Mesendoderm (in vitro differentiated cells): ENCODE measurements at regions not wholly inside any gene's neighbourhood (a gene's known extent, or its start where the extent isn't known, plus 50 kb on each side); places are given as distances from the start of the nearest gene placed in this dataset.

Source experiments
- DNase-seq: peaks from one replicate; pipeline ENCODE4 v3.0.0; 2013
- H2AK5ac ChIP-seq: 2 replicates; pipeline ENCODE4 v1.6.1; 2013; ENCODE audit warnings: low read length, inconsistent platforms
- H2BK120ac ChIP-seq: 2 replicates; pipeline ENCODE4 v1.6.1; 2013; ENCODE audit warnings: low read depth, mild to moderate bottlenecking, low read length, moderate library complexity, mixed read lengths
- H2BK15ac ChIP-seq: replicated peaks from 2 replicates; pipeline ENCODE4 v1.6.1; 2013; ENCODE audit warnings: low read depth, mild to moderate bottlenecking, moderate library complexity
- H2BK5ac ChIP-seq: 2 replicates; pipeline ENCODE4 v1.6.1; 2013; ENCODE audit warnings: low read length, inconsistent platforms
- H3K18ac ChIP-seq: 2 replicates; pipeline ENCODE4 v1.6.1; 2013; ENCODE audit warnings: mild to moderate bottlenecking, low read length, mixed read lengths
- H3K23ac ChIP-seq: one replicate; pipeline ENCODE4 v1.6.1; 2013; ENCODE audit warnings: low read length
- H3K27ac ChIP-seq: 2 replicates; pipeline ENCODE4 v1.5.1; 2013; ENCODE audit warnings: low read depth, mild to moderate bottlenecking, inconsistent platforms, low read length, moderate library complexity
- H3K27me3 ChIP-seq: 2 replicates; pipeline ENCODE4 v1.6.1; 2013; ENCODE audit warnings: low read length, control low read depth, mild to moderate bottlenecking, inconsistent platforms; ENCODE audit not compliant: insufficient read depth, poor library complexity
- H3K36me3 ChIP-seq: 2 replicates; pipeline ENCODE4 v1.6.1; 2013; ENCODE audit warnings: low read length, inconsistent platforms; ENCODE audit not compliant: control insufficient read depth, insufficient read depth
- H3K4ac ChIP-seq: one replicate; pipeline ENCODE4 v1.6.1; 2013; ENCODE audit warnings: low read depth, mild to moderate bottlenecking, low read length, moderate library complexity
- H3K4me1 ChIP-seq: 2 replicates; pipeline ENCODE4 v1.6.1; 2013; ENCODE audit warnings: low read depth, low read length, inconsistent platforms; ENCODE audit not compliant: control insufficient read depth
- H3K4me2 ChIP-seq: 2 replicates; pipeline ENCODE4 v1.6.1; 2013; ENCODE audit warnings: low read length
- H3K4me3 ChIP-seq: 2 replicates; pipeline ENCODE4 v1.5.1; 2013; ENCODE audit warnings: mild to moderate bottlenecking, low read length
- H3K56ac ChIP-seq: one replicate; pipeline ENCODE4 v1.6.1; 2013; ENCODE audit warnings: low read length
- H3K79me1 ChIP-seq: 2 replicates; pipeline ENCODE4 v1.6.1; 2013; ENCODE audit warnings: low read length, inconsistent platforms
- H3K79me2 ChIP-seq: 2 replicates; pipeline ENCODE4 v1.6.1; 2013; ENCODE audit warnings: mild to moderate bottlenecking, low read length; ENCODE audit not compliant: control insufficient read depth, insufficient read depth
- H3K9ac ChIP-seq: 2 replicates; pipeline ENCODE4 v1.6.1; 2013; ENCODE audit warnings: low read length, inconsistent platforms
- H4K5ac ChIP-seq: one replicate; pipeline ENCODE4 v1.6.1; 2013; ENCODE audit warnings: low read length
- H4K8ac ChIP-seq: one replicate; pipeline ENCODE4 v1.6.1; 2013; ENCODE audit warnings: low read depth, mild to moderate bottlenecking, control low read depth, low read length, moderate library complexity
- WGBS: extraction: QIAGEN DNeasy Blood & Tissue Kit; methylation state at CpG from one replicate; pipeline ENCODE4 v1.1.7; 2013; ENCODE audit warnings: low lambda C conversion rate, missing lambda C conversion rate; ENCODE audit not compliant: insufficient coverage; ENCODE audit errors: extremely low coverage; 5-methylcytosine and 5-hydroxymethylcytosine counted together

DNA sequence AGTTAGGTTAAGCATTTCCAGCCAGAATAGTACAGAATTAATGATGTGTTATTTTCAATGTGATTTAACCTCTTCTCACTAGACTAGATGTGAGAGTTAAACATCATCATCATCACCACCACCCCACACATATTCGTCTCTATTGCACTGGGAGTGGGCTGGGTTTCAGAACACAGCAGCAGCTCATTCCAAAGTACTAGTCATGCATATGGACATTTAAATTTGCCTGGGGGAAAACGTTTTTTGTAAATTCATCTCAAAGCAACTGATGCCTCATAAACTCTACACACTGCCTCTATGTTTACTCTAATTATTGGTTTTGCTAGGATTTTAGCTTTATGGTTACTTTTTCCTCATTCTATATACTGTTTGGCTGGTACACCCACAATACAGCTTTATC, 509.1 kb downstream of the PPP4R3C start:
- Histone ChIP-seq H3K36me3 (no peaks in the 10 kb centered on the region), H3K4me3 (no peak overlapping the region), H3K79me2 (no peaks in the 10 kb centered on the region), H2BK15ac (no peak overlapping the region), H3K56ac (no peak overlapping the region), H3K23ac (no peak overlapping the region), H2AK5ac (no peak overlapping the region), H3K27ac (no peak overlapping the region), H3K27me3 (no peaks in the 10 kb centered on the region), H3K4me2 (no peak overlapping the region), H4K5ac (no peak overlapping the region), H2BK120ac (no peak overlapping the region), H3K79me1 (no peaks in the 10 kb centered on the region), H3K4me1 (no peaks in the 10 kb centered on the region), H3K18ac (no peak overlapping the region), H3K9ac (no peak overlapping the region), H3K4ac (no peak overlapping the region), H2BK5ac (no peak overlapping the region), H4K8ac (no peak overlapping the region)
- peak; percentile 0 for DNase-seq
- no CpG with 5 or more reads among the region's 2 CpGs for WGBS

DNA sequence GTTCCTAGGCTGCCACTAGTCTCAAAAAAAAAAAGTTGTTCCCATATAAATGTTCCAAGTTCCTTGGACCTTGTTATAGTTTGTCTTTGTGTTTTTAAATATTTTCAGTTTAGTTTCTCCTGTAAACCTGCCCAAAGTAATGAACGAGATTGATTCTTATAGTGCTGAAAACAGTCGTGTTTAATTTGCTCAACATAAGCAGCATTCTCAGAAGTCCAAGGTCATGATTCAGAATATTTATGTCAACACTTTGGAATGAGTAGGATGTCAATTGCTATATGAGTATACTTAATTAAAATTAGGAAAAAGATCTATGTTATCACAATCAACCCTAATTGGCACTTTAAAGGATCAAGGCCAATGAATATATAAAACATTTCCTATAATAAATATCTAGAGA, 510.9 kb downstream of the PPP4R3C start:
- no peak overlapping the region for H3K4ac ChIP-seq
- no peak overlapping the region for H4K5ac ChIP-seq
- no peak overlapping the region for H3K4me2 ChIP-seq
- H3K9ac ChIP-seq: no peak overlapping the region
- H4K8ac ChIP-seq: no peak overlapping the region
- H3K79me2 ChIP-seq: no peaks in the 10 kb centered on the region
- WGBS: no CpG with 5 or more reads among the region's 2 CpGs
- no peaks in the 10 kb centered on the region for H3K27me3 ChIP-seq
- peak; percentile 41 for DNase-seq
- no peaks in the 10 kb centered on the region for H3K79me1 ChIP-seq
- H3K56ac ChIP-seq: no peak overlapping the region
- H3K18ac ChIP-seq: no peak overlapping the region
- H2BK5ac ChIP-seq: no peak overlapping the region
- no peak overlapping the region for H3K4me3 ChIP-seq
- H2BK120ac ChIP-seq: no peak overlapping the region
- no peak overlapping the region for H3K23ac ChIP-seq
- H2AK5ac ChIP-seq: no peak overlapping the region
- H3K36me3 ChIP-seq: no peaks in the 10 kb centered on the region
- H3K4me1 ChIP-seq: no peaks in the 10 kb centered on the region
- H3K27ac ChIP-seq: no peak overlapping the region
- no peak overlapping the region for H2BK15ac ChIP-seq

DNA sequence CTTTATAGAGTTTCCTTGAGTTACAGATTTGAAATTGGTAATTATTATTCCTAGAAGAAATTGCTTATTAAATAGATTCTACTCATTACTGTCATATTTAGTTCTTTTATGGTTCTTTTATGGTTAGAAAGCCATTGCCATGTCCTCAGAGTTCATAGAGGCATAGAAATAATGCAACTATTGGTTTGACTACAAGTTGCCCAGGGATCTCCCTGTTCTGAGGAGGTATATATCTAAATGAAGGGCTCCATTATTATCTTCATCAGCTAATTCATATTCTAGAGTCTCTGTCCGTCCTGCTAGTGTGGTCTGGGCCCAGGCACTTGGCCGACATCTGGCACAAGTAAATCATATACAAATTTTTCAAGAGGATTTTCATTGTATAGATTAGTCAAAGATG, 535.7 kb downstream of the PPP4R3C start:
- Histone ChIP-seq H4K8ac (no peak overlapping the region), H2AK5ac (no peak overlapping the region), H3K4ac (no peak overlapping the region), H3K18ac (no peak overlapping the region), H3K4me3 (no peak overlapping the region), H3K4me2 (no peak overlapping the region), H3K23ac (no peak overlapping the region), H3K27ac (no peak overlapping the region), H3K56ac (no peak overlapping the region), H3K4me1 (no peaks in the 10 kb centered on the region), H3K79me1 (no peaks in the 10 kb centered on the region), H2BK15ac (no peak overlapping the region), H3K79me2 (no peaks in the 10 kb centered on the region), H2BK5ac (no peak overlapping the region), H2BK120ac (no peak overlapping the region), H3K9ac (no peak overlapping the region), H4K5ac (no peak overlapping the region), H3K27me3 (no peaks in the 10 kb centered on the region), H3K36me3 (no peaks in the 10 kb centered on the region)
- no peak for DNase-seq
- WGBS: no CpG with 5 or more reads among the region's 2 CpGs

DNA sequence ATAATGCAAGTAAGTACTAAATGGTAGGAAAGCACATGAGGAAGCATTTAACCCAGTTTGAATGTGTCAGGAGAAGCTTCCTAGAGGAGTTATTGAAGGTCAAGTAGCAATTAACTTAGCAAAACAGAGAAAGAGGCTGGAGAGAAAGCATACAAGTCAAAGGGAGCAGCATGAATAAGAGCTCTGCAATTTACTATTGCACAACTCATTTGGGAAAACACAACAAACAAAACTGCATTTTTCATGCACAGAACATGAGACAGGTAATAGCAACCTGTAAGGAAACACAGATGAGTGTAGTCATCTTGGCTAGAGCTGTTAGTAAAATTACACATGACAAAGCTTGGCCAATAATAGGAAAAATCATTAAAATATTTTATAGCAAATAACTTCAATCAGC, 538.1 kb downstream of the PPP4R3C start:
- Histone ChIP-seq H3K4ac (no peak overlapping the region), H3K4me2 (no peak overlapping the region), H3K18ac (no peak overlapping the region), H3K23ac (no peak overlapping the region), H3K79me2 (no peaks in the 10 kb centered on the region), H3K9ac (no peak overlapping the region), H3K4me1 (no peaks in the 10 kb centered on the region), H3K4me3 (no peak overlapping the region), H3K56ac (no peak overlapping the region), H4K5ac (no peak overlapping the region), H3K27ac (no peak overlapping the region), H2AK5ac (no peak overlapping the region), H2BK15ac (no peak overlapping the region), H3K79me1 (no peaks in the 10 kb centered on the region), H2BK120ac (no peak overlapping the region), H4K8ac (no peak overlapping the region), H2BK5ac (no peak overlapping the region), H3K36me3 (no peaks in the 10 kb centered on the region), H3K27me3 (no peaks in the 10 kb centered on the region)
- DNase-seq: peak; percentile 1

DNA sequence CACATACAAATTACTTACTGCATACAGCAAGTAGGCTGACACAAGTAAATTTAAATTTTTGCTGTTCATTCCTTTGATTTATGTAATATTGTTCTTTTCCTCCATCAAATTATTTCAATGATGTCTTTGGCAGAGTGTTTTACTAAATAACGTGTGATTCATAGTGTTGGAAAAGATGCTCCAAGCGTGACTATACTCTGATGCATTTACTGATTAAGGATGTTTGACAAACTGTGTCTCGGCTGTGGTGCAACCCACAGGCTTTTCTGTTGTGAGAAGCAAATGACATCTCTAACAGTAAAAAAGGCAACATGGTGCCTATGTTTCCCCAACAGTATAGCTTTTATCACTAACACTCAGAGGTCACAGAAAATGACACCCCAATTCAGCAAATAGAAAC, 540.9 kb downstream of the PPP4R3C start:
- Histone ChIP-seq H2BK120ac (no peak overlapping the region), H2BK5ac (no peak overlapping the region), H3K27ac (no peak overlapping the region), H4K5ac (no peak overlapping the region), H3K23ac (no peak overlapping the region), H3K4me2 (no peak overlapping the region), H3K4me1 (no peaks in the 10 kb centered on the region), H3K36me3 (no peaks in the 10 kb centered on the region), H3K18ac (no peak overlapping the region), H4K8ac (no peak overlapping the region), H3K56ac (no peak overlapping the region), H3K27me3 (no peaks in the 10 kb centered on the region), H3K4ac (no peak overlapping the region), H3K79me2 (no peaks in the 10 kb centered on the region), H3K9ac (no peak overlapping the region), H3K4me3 (no peak overlapping the region), H2BK15ac (no peak overlapping the region), H3K79me1 (no peaks in the 10 kb centered on the region), H2AK5ac (no peak overlapping the region)
- no peak for DNase-seq
- WGBS: no CpG with 5 or more reads among the region's 3 CpGs

DNA sequence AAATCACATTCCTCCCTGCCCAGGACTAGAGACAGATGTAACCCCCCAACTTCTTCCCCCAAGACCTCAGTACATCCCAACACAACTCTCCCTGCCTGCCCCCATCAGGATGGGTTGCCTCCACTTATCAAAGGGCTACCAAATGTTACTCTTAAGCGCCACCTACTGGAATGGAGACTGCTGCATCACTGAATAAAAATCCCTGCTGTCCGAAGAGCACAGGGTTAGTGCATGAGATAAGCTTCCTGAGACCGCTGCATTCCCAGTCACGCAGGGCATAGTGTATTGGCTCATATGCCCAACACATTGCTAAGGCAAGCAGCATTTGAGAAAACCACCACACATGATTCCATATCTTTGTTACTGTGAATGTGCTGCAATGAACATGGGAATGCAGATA, 544.5 kb downstream of the PPP4R3C start:
- Histone ChIP-seq H3K4me3 (no peak overlapping the region), H3K18ac (no peak overlapping the region), H4K5ac (no peak overlapping the region), H3K9ac (no peak overlapping the region), H3K79me1 (no peaks in the 10 kb centered on the region), H3K27me3 (no peaks in the 10 kb centered on the region), H3K36me3 (no peaks in the 10 kb centered on the region), H2AK5ac (no peak overlapping the region), H2BK5ac (no peak overlapping the region), H3K56ac (no peak overlapping the region), H3K4ac (no peak overlapping the region), H3K79me2 (no peaks in the 10 kb centered on the region), H3K4me1 (no peaks in the 10 kb centered on the region), H3K4me2 (no peak overlapping the region), H2BK120ac (no peak overlapping the region), H4K8ac (no peak overlapping the region), H3K27ac (no peak overlapping the region), H3K23ac (no peak overlapping the region), H2BK15ac (no peak overlapping the region)
- peak; percentile 77 for DNase-seq
- no CpG with 5 or more reads among the region's 4 CpGs for WGBS
